HG03108 (cell line): ENCODE measurements at regions not wholly inside any gene's neighbourhood (a gene's known extent, or its start where the extent isn't known, plus 50 kb on each side); places are given as distances from the start of the nearest gene placed in this dataset.

Experiments
- ATAC-seq: cut with Tn5 transposase; IDR thresholded peaks from one replicate; pipeline ENCODE4 v1.9.1; 2021; ENCODE audit warnings: moderate library complexity; ENCODE audit not compliant: unreplicated experiment

DNA sequence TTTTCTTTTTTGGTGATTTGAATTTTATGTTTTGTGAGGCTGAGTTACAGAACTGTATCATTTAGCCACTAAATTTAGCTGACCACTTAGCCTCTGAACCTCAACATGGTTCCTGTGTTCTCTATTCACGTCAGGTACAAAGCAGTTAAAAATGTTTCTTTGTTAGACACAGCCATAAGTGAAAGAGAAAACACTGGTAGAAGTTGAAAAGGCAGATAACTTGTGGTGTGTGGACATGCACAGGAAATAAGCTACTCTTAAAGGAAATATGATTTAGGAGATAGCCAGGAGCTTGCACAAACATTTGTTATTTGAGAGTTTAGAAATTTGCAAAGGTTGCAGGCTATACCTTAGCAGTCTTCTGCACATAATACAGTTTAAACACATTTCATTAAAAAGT is 171.0 kb upstream of the RPS6KA3 start:
- peak; percentile 74 for ATAC-seq

GRCh38 chrX:20435913-20436312 is 169.2 kb upstream of the RPS6KA3 start:
- ATAC-seq = no peak

- ATAC-seq = no peak
Observed at GRCh38 chrX:20434986-20435385, 168.3 kb upstream of the RPS6KA3 start.

DNA sequence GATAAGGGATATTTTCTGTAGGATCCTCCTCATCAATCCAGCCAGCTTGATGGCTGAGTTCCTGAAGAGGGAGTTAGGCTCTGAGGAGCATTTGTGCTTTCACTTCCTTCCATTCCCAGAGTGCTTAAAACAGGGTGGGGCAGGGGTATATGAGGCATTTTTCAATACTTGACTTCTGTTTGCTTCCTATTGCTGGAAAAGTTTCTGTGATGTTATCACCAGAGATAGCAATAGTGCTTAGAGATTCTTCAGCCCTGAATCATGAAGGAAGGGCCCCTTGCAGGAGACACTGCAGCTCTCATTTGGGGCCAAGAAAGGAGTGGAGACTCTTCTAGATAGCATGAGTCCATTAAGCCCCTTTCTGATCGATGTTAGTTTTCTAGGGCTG is 166.7 kb upstream of the RPS6KA3 start:
- ATAC-seq = no peak

DNA sequence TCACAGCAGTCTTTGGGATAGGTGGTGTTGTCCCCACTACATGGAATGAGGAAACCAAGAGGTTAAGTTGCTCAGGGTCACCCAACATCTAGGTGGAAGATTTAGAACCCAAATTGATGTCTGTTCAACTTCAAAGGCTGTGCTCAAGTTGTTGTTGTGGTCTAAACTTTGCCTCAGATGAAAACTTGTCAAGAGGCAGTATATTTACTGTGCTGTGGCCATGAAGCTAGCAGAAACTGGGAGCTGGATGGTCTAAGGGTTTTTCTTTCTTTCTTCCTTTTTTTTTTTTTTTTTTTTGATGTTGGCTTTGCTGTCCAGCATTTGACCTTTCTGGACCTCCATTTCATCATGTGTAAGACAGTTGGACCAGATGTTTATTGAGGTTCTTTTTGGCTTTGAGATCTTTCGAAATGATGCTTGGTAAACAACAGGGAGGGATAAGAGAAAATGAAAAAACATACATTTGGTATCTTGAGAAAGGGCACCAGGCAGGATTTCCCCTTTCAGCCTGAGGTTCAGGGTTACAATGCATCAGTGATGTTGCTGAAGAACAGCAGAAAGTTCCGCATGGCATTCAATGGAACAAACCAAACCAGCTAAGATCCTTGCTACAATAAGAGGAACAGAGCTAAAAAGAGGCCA is 166.2 kb upstream of the RPS6KA3 start:
- no peak for ATAC-seq

GRCh38 chrX:20432048-20432447 is 165.3 kb upstream of the RPS6KA3 start:
- no peak for ATAC-seq

DNA sequence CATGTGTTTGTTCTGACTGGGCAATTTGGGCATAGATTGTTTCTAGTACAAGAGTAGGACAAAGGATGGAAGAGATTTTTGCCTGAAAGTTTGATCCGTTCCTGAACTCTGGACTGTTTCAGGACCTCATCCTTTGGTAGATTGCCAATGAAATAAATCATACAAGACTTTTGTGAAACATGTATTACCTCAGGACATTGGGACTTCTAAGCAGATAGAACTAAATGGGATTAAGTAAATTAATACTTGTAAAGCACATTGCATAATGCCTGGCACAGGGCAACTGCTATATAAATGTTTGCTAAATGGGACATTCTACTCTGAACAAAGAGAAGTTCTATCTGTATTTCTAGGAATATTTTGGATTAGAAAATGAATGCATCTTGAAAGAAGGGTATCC is 164.8 kb upstream of the RPS6KA3 start:
- no peak for ATAC-seq

- no peak for ATAC-seq
Observed at GRCh38 chrX:20427173-20427770, 160.6 kb upstream of the RPS6KA3 start.

DNA sequence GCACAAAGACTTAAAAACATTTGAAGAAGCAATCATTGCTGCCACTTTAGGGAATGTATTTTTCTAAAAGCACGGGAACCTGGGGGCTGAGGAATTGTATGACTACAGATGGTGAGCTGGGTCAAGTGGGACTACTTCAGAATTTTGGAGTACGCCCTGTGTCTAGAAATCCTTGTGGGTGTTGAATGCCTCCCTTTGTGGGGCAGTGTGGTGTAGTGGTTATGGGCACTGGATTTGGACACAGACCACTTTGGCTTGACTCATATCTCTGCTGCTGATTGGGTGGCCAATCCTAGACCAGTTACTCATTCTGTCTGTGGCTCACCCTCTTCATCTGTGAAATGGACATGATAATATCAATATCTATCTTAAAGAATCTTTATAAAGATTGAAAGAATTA is 155.0 kb upstream of the RPS6KA3 start:
- ATAC-seq = no peak

- ATAC-seq = no peak
Observed at GRCh38 chrX:20421275-20421674, 154.6 kb upstream of the RPS6KA3 start.

DNA sequence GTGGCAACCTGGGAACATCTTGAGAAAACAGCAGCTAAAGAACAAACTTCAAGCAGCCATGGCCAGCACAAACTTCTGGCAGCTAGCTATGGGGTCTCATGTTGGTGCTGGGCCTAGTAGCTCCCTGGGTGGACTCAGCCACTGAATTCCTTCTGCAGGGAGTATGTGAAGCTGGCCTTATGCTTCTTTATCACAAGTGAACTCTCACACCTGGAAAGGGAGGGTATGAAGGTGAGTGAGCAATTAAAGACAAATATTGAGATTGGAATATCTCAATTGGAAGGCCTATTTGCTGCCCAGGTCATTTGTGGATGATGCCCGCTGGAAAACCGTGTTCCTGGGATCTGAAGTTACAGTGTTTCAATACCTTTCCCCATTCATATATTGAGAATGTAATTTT is 153.3 kb upstream of the RPS6KA3 start:
- ATAC-seq = no peak

- peak; percentile 89 for ATAC-seq
Observed at GRCh38 chrX:20418379-20419150, 151.9 kb upstream of the RPS6KA3 start.

- ATAC-seq = no peak
Observed at GRCh38 chrX:20414762-20415445, 148.2 kb upstream of the RPS6KA3 start.

DNA sequence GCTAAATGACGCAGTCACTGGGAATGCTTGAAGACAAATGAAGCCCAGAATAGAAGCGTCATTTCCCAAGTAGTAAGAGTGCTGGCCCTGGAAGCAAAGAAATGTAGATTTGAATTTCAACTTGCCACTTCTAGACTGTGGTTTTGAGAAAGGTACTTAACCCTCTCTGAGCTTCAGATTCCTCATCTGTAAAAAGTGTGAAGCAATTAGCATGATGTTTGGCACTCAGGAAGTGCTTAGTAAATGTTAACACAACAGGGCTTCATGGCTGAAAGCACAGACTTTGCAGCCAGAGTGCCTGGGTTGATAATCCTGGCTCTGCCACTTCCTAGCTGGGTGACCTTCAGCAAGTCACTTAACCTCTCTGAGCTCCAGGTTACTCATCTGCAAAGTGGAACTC is 147.4 kb upstream of the RPS6KA3 start:
- ATAC-seq = no peak

DNA sequence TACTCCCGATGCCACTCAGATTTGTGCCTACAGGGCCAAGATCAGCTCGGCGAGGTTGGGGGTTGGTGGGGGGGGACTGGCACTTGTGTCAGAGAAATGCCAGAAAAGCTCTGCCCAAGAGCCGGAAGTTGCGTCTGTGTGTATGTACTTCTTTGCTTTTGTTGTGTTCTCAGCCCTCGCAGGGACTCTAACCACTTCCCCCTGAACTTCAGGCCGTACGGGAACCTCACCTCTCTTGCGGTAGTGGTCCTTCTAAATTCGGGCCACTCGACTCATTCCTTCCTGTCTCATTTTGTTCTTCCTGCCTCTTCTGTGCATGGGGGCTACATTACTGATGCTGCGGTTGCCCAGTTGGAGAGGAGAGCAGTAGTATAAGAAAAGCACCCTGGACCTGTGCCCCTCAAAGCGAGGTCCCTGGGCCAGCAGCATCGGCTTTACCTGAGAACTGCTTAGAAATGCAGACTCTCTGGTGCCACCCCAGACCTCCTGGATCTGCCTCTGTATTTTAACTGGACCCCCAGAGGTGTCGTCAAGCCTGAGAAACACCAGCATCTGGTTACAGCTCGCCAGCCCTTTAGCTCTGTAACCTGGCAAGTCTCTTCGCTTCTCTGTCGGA is 146.3 kb upstream of the RPS6KA3 start:
- ATAC-seq = peak; percentile 76

DNA sequence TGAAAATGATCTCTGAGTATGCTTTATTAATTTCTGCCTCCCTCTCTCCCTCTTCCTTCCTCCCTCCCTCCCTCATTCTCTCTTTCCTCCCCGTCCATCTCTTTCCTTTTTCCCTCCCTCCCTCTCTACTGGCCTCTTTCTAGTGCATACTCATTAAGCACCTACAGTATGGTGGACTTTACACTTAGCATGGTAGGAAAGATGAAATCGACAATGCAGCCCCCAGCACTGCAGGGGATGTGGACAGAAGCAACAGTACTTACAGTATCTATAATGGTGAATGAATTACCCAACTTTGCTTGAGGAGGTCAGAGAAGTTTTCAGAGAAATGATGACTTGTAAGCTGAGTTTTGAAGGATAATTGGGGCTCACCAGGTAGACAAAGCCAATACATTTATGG is 143.8 kb upstream of the RPS6KA3 start:
- no peak for ATAC-seq

DNA sequence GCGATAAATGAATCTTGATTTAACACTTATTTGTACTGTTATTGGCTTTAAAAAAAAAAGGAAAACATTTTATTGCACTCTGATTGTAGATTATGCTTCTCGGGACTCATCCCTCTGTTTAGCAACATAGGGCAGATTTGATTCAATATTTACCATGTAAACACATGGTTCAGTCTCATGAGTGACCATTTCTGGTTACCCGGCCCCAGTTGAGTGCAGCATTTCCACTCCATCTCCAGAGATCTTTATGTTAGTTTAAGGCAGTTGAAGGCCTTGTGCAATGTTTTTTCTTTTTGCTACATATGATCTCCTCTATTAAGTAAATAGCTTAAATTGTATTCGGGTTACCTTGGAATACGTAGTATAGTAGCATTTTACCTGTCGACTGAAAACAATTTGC is 143.3 kb upstream of the RPS6KA3 start:
- ATAC-seq = no peak

GRCh38 chrX:20402956-20403355 is 136.2 kb upstream of the RPS6KA3 start:
- no peak for ATAC-seq

DNA sequence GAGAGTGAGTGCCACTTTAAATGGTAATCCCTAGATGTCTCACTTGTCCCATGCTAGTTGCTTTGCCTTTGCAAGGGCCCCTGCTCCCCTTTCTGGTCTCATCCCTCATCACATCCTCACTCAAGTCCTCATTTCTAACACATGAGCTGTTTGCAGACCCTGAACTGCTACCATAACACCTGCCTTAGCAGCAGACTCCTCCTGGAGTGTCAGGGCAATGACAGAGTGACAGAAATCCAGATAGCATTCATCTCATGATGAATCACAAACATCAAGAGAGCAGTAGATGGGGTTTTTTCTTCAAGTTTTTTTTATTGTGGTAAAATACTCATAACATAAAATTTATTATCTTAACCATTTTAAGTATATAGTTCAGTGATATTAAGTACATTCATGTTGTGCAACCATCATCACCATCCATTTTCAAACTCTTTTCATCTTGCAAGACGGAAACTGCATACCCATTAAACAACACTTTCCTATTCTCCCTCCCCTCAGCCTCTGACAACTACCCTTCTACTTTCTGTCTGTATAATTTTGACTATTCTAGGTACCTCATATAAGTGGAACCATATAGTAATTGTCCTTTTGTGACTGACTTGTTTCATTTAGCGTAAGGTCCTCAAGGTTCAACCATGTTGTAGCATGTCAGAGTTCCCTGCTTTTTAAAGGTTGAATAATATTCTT is 133.2 kb upstream of the RPS6KA3 start:
- no peak for ATAC-seq

DNA sequence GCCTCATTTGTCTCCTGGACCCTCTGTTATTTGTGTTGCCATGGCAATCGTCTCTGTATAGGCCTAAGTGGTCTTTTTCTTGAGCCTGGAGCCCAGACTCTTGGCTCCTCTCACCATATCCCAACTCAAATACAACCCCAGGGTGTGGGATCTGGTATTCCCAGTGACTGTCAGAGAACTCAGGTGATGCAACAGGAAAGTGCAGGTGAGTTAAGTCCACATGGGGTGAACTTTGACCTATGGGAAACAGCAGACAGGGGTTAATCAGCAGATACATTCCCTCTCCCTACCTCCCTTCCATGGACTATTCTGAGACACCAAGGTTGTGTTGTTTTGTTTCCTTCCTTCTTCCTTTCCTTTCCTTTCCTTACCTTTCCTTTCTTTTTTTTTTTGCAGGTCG is 130.9 kb upstream of the RPS6KA3 start:
- no peak for ATAC-seq

DNA sequence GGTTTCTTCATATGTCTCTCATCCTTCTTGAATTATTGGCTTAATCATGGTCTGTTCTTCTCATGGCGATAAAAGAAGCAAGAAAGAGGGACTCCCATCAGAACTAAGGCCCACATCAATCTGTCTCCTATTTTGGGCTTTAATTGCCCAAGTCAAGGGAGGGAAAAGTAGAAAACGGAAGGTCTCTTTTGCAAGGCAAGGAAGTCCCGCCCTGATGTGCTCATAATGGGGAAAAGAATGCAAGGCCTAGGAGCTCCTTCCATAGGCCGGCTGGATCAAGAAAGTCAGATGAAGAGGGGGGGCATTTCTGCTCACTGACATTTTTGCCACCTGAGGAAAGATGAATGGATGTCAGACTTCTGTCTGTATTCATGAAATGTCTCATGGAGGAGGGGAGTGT is 127.7 kb upstream of the RPS6KA3 start:
- no peak for ATAC-seq
